Right forelimb (tissue), 1 donor: ENCODE measurements at regions not wholly inside any gene's neighbourhood (a gene's known extent, or its start where the extent isn't known, plus 50 kb on each side); places are given as distances from the start of the nearest gene placed in this dataset.
"Not testable (repeated sequence)": the region's sequence is repeated elsewhere in the genome, so short reads cannot be mapped to it uniquely, and the experiment has no call there.

ENCODE experiments used
- DNase-seq: peaks from one replicate; pipeline ENCODE4 v3.0.0-alpha.2; 2018

GRCh38 chr7:131026297-131027000 is 292.4 kb upstream of the KLF14 start:
- no peak for DNase-seq

GRCh38 chr7:131027287-131027773 is 293.3 kb upstream of the KLF14 start:
- no peak for DNase-seq

GRCh38 chr7:131028295-131028694 is 294.3 kb upstream of the KLF14 start:
- DNase-seq, result no peak

DNA sequence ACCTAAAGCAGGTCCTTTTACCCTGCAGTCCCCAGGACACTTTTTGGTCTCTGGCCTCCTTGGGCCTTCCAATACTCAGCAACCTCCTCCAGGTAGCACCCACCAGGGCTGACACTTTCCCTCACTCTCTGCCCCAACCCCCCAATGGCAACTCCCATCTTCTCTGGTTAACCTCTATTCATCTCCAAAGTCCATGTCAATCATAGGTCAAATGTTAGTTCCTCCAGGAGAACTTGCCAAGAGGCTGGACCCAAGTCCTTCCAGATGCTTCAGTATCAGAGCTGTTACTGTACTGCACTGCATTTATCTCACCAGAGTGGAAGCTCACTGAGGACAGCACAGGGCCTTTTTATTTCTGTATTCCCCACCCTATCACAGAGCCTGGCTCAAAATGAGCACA is 295.0 kb upstream of the KLF14 start:
- DNase-seq, result no peak

GRCh38 chr7:131031099-131031868 is 296.4 kb upstream of the MKLN1 start:
- DNase-seq, result no peak

- DNase-seq, result no peak
Observed at GRCh38 chr7:131032786-131033185, 294.9 kb upstream of the MKLN1 start.

GRCh38 chr7:131034166-131034881 is 293.4 kb upstream of the MKLN1 start:
- DNase-seq, result no peak

- no peak for DNase-seq
Observed at GRCh38 chr7:131035088-131035770, 292.4 kb upstream of the MKLN1 start.

GRCh38 chr7:131038153-131038552 is 289.5 kb upstream of the MKLN1 start:
- no peak for DNase-seq

DNA sequence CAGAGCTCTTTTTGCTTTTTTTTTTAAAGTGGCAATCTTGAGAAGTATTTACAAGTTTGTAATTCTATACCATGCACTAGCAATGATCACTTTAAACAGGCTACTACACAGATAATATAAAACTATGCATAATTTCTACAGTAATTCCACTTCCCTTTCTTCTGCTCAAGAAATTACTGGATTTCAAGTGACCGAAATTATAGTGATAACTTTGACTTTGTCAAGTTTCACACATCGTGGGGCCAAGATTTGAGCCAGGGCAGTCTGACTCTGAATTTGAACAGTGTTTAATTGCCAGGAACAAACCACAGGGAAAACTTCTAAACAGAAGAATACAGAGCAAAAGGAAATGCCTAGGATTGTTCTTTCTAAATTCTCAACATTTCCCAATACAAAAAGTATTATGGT is 288.3 kb upstream of the MKLN1 start:
- DNase-seq, result no peak

DNA sequence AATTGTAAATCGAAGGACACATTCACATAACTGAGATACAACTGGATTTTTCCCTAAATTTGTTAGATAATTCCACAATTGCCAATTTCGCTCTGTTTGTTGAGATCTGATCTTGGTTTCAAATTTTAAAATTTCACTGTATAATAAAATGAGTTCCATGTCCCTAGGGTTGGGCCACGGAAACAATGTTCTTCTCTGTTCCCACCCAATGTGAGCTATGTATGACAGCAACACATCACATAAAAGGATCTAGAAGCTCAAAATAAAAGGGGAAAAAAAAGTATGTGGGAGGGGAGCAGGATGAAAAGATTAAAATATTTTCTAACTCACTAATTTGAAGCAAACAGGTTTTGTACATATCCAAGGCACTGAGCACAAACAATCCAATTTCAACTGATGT is 287.8 kb upstream of the MKLN1 start:
- no peak for DNase-seq

DNA sequence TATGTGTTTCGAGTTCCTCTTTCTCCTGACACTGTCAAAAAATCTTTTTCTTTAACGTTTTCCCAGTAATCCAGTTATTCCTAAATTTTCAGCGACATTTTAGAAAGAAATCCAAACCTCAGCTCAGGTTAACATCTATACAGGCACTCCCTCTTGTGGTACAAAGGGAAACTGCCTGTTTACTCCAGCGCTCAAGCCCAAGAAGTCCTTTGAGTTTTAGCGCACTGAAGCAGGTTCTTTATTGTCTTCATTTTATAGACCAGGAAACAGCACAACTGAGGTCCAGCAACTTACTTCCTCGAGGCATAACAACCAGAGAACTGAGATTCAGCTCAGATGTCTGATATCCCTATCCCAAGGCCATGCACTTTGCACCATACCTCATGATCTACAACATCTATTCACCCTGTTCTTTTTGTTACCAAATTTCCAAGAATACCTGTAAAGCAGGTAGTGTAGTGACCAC is 287.2 kb upstream of the MKLN1 start:
- no peak for DNase-seq

GRCh38 chr7:131041012-131041695 is 286.5 kb upstream of the MKLN1 start:
- DNase-seq, result not testable (repeated sequence)

DNA sequence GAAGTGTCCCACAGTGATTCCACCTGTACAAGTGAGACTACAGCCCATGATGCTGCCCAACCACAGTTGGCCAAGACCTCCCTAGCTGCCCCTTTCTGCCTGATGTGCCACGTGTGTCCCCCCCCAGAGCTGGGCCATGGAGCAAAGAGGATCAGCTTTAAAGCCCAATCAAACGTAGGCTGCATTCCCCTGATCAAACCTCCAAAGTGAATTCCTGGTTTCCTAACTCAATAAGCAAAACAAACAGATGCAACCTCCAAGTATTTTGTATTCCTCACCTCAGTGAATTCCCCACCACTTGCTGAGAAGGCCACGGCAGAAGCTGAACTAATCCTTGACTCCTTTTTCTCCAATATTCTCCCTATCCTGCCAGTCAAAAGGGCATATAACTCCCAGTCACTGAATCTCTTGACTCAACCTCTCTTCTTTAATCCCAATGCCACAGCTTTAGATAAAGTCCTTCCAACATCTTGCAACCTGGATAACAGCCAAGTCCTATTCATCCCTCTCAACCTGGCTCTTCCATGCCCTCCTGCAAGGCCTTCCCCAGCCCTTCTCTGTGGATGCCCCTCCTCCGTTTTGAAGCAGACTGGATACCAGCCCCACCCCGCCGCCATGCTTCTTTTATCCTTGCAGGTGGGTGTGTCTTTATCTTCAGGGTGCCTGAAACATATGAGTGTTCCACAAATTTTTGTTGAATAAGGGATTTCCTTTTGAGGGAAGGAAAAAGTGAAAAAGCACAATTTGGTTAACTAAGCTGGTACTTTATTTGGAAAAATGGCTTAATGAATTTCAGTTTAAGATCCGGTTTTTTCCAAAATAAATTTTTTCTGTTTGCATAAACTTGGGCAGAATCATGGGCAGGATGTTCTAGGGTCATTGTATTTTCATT is 285.2 kb upstream of the MKLN1 start:
- no peak for DNase-seq

GRCh38 chr7:131045526-131045925 is 282.1 kb upstream of the MKLN1 start:
- DNase-seq, result no peak

- DNase-seq, result no peak
Observed at GRCh38 chr7:131046246-131046645, 281.4 kb upstream of the MKLN1 start.

DNA sequence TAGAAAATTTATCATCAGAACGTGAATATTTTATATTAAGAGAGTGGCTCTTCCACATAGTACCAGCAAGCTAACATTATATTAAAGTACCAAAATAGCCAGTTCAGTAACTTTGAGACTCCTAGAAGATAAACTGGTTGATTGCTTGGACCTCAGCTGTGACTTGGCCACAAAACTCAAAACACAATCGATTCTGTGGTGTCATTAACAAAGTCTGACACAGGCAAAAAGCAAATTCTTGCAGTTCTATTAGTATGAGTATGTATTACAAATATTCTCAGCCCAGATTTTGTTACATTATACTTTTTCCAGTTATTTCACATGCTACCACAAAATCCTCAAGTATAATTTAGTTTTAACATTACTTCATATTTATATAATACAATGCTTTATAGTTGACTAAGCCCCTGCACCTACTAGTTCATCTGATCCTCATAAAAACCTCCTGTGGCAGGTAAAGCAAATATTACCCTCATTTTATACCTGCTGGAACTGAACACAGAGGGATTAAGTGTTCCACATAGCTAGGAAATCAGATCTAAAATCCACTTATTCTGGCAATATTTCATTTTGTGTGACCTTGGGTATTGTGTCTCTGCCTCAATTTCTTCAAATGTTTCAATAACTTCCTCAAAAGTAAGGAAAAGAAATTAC is 279.9 kb upstream of the MKLN1 start:
- no peak for DNase-seq

DNA sequence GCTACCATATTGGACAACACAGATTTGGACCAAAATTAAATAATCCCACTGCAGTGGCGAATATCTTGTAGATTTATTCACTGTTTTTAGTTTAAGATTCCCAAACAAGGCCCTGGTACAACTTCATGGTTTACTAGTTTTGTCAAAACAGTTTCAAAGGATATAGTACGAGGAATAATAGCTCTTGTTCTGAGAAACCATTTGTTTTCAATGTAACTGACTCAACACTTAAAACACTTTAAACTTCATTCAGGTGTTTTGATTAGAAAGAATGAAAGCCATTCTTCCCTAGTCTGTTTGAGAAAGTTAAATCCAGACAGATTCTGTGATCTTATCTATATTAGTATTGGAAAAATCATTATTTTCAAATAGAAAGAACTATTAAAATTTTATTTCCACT is 276.4 kb upstream of the MKLN1 start:
- no peak for DNase-seq

- no peak for DNase-seq
Observed at GRCh38 chr7:131052285-131052904, 275.3 kb upstream of the MKLN1 start.

GRCh38 chr7:131056007-131056406 is 271.7 kb upstream of the MKLN1 start:
- no peak for DNase-seq
